ENCODE measurements at regions not wholly inside any gene's neighbourhood (a gene's known extent, or its start where the extent isn't known, plus 50 kb on each side); places are given as distances from the start of the nearest gene placed in this dataset.

DNA sequence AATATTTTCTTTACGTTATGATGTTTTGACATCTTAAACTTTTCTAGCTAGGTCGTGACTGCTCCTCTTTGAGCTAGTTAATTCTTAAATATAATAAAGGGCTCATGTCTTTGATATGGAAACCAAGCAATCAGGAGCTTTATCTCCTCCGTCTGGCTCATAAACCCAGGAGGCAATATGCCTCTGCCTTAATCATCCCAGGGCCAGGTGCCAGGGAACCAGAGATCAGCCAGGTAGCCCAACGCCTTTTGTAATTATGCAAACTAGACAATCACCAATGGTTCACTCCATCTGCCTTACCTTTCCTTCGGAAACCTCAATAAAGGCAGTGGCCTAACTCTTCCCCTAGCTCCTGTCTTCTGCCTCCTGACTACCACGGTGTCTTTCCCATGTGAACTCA, 213.7 kb downstream of the KCNJ3 start (continued):
- TF ChIP-seq ETS1 (IDR thresholded peaks at IDR 0.05) (no peak), STAT1 (IDR thresholded peaks at IDR 0.05; ENCODE audit: unreplicated experiment) (no peak), EZH2phosphoT487 (IDR thresholded peaks at IDR 0.05; ENCODE audit: unreplicated experiment) (no peak), ZNF331 (CRISPR knock-in tag; IDR thresholded peaks at IDR 0.05; ENCODE audit: low read depth) (no peak), POLR2AphosphoS5 (IDR thresholded peaks at IDR 0.05; ENCODE audit: low read depth) (no peak), EZH2 (IDR thresholded peaks at IDR 0.05; ENCODE audit: low read depth, unreplicated experiment) (no peak)
- TF ChIP-seq, protein P1, sequence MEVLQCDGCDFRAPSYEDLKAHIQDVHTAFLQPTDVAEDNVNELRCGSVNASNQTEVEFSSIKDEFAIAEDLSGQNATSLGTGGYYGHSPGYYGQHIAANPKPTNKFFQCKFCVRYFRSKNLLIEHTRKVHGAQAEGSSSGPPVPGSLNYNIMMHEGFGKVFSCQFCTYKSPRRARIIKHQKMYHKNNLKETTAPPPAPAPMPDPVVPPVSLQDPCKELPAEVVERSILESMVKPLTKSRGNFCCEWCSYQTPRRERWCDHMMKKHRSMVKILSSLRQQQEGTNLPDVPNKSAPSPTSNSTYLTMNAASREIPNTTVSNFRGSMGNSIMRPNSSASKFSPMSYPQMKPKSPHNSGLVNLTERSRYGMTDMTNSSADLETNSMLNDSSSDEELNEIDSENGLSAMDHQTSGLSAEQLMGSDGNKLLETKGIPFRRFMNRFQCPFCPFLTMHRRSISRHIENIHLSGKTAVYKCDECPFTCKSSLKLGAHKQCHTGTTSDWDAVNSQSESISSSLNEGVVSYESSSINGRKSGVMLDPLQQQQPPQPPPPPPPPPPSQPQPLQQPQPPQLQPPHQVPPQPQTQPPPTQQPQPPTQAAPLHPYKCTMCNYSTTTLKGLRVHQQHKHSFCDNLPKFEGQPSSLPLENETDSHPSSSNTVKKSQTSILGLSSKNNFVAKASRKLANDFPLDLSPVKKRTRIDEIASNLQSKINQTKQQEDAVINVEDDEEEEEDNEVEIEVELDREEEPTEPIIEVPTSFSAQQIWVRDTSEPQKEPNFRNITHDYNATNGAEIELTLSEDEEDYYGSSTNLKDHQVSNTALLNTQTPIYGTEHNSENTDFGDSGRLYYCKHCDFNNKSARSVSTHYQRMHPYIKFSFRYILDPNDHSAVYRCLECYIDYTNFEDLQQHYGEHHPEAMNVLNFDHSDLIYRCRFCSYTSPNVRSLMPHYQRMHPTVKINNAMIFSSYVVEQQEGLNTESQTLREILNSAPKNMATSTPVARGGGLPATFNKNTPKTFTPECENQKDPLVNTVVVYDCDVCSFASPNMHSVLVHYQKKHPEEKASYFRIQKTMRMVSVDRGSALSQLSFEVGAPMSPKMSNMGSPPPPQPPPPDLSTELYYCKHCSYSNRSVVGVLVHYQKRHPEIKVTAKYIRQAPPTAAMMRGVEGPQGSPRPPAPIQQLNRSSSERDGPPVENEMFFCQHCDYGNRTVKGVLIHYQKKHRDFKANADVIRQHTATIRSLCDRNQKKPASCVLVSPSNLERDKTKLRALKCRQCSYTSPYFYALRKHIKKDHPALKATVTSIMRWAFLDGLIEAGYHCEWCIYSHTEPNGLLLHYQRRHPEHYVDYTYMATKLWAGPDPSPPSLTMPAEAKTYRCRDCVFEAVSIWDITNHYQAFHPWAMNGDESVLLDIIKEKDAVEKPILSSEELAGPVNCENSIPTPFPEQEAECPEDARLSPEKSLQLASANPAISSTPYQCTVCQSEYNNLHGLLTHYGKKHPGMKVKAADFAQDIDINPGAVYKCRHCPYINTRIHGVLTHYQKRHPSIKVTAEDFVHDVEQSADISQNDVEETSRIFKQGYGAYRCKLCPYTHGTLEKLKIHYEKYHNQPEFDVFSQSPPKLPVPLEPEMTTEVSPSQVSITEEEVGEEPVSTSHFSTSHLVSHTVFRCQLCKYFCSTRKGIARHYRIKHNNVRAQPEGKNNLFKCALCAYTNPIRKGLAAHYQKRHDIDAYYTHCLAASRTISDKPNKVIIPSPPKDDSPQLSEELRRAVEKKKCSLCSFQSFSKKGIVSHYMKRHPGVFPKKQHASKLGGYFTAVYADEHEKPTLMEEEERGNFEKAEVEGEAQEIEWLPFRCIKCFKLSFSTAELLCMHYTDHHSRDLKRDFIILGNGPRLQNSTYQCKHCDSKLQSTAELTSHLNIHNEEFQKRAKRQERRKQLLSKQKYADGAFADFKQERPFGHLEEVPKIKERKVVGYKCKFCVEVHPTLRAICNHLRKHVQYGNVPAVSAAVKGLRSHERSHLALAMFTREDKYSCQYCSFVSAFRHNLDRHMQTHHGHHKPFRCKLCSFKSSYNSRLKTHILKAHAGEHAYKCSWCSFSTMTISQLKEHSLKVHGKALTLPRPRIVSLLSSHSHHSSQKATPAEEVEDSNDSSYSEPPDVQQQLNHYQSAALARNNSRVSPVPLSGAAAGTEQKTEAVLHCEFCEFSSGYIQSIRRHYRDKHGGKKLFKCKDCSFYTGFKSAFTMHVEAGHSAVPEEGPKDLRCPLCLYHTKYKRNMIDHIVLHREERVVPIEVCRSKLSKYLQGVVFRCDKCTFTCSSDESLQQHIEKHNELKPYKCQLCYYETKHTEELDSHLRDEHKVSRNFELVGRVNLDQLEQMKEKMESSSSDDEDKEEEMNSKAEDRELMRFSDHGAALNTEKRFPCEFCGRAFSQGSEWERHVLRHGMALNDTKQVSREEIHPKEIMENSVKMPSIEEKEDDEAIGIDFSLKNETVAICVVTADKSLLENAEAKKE (CRISPR knock-in tag; IDR thresholded peaks at IDR 0.05) = no peak

DNA sequence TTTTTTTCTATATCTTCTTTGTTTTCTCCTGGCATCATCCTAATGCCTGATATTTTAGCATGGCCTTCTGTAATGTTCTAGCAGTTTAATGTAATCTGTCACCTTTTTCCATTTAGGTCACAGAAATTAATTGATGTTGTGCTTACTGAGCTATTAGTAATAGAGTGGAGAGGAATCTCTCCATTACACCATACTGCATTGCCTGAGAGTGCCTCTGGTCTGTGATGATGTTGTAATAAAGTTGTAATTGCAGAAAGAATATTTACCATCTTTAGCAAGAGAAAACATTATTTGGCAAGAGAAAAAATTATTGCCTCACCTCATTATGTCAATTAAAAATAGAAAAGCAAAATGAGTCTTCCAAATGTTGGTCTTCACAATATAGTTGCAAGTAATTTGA, 213.2 kb downstream of the KCNJ3 start:
- TF ChIP-seq NANOG (IDR thresholded peaks at IDR 0.05; ENCODE audit: borderline replicate concordance) (no peak), ZNF331 (CRISPR knock-in tag; IDR thresholded peaks at IDR 0.05; ENCODE audit: low read depth) (no peak), CTCF (conservative IDR thresholded peaks at IDR 0.05; ENCODE audit: low read depth in 2 of 2) (no peak), POLR2AphosphoS5 (IDR thresholded peaks at IDR 0.05; ENCODE audit: low read depth) (no peak), CREB1 (CRISPR knock-in tag; IDR thresholded peaks at IDR 0.05; ENCODE audit: low read depth) (no peak)
- no peaks in the 10 kb centered on the region for H3K36me3 ChIP-seq (ENCODE audit: insufficient read depth)
- H3K27me3 ChIP-seq (ENCODE audit: insufficient read depth) = no peaks in the 10 kb centered on the region
- no peaks in the 10 kb centered on the region for H4K20me1 ChIP-seq (replicated peaks; ENCODE audit: insufficient read depth)
- peaks cover 6% of the 10 kb centered on the region; the same call in 1 of the 2 replicates for H3K4me1 ChIP-seq (ENCODE audit: insufficient read depth)
- no peak for DNase-seq (ENCODE audit: low spot score)
- Mint-ChIP-seq H3K4me3 (no peak overlapping the region), H3K27me3 (ENCODE audit: insufficient read depth, low read depth, poor library complexity) (peaks cover 4% of the 10 kb centered on the region), H3K9me3 (no peaks in the 10 kb centered on the region; the same call in 2 of the 3 replicates), H3K36me3 (ENCODE audit: low read depth) (no peaks in the 10 kb centered on the region), H3K4me1 (peaks cover 15% of the 10 kb centered on the region), H3K27ac (no peak overlapping the region)
- no peak for ATAC-seq
- no peak overlapping the region for H3K4me3 ChIP-seq
- H3K9me2 ChIP-seq (ENCODE audit: insufficient read depth) = no peaks in the 10 kb centered on the region
- H3K27ac ChIP-seq (ENCODE audit: low read depth) = no peak overlapping the region
- no peaks in the 10 kb centered on the region for H3K79me2 ChIP-seq (replicated peaks; ENCODE audit: insufficient read depth)
- H3K4me2 ChIP-seq = no peak overlapping the region
- H3F3A ChIP-seq (replicated peaks; ENCODE audit: low read depth) = no peaks in the 10 kb centered on the region
- no peak overlapping the region for H2AFZ ChIP-seq

All from GM23338 (cell line).